NCI-H128 (cell line): ENCODE measurements at regions not wholly inside any gene's neighbourhood (a gene's known extent, or its start where the extent isn't known, plus 50 kb on each side); places are given as distances from the start of the nearest gene placed in this dataset.
A peak's percentile ranks its signal among the peaks of the same experiment; 100 is the strongest.

ENCODE experiments used
- DNase-seq: peaks from one replicate; lab custom pipeline; 2025; ENCODE audit not compliant: unreplicated experiment; lab: John Stamatoyannopoulos, UW

- DNase-seq, result no peak
Measured at GRCh38 chr3:168850109-168850508, 754.4 kb upstream of the GOLIM4 start.

- peak; percentile 28 for DNase-seq
Measured at GRCh38 chr3:168847291-168847883, 751.7 kb upstream of the GOLIM4 start.

GRCh38 chr3:168844894-168845482 is 749.3 kb upstream of the GOLIM4 start:
- no peak for DNase-seq

- no peak for DNase-seq
Measured at GRCh38 chr3:168844472-168844871, 748.7 kb upstream of the GOLIM4 start.

GRCh38 chr3:168843481-168843880 is 747.8 kb upstream of the GOLIM4 start:
- DNase-seq, result no peak

- DNase-seq, result no peak
Measured at GRCh38 chr3:168839653-168840052, 743.9 kb upstream of the GOLIM4 start.

GRCh38 chr3:168834558-168834957 is 738.8 kb upstream of the GOLIM4 start:
- no peak for DNase-seq

- DNase-seq, result no peak
Measured at GRCh38 chr3:168828943-168829342, 733.2 kb upstream of the GOLIM4 start.

- DNase-seq, result no peak
Measured at GRCh38 chr3:168828536-168828935, 732.8 kb upstream of the GOLIM4 start.

- DNase-seq, result no peak
Measured at GRCh38 chr3:168828014-168828413, 732.3 kb upstream of the GOLIM4 start.

- no peak for DNase-seq
Measured at GRCh38 chr3:168824107-168824506, 728.4 kb upstream of the GOLIM4 start.

GRCh38 chr3:168823466-168823865 is 727.7 kb upstream of the GOLIM4 start:
- DNase-seq, result no peak

- DNase-seq, result no peak
Measured at GRCh38 chr3:168820810-168821415, 725.2 kb upstream of the GOLIM4 start.

GRCh38 chr3:168817177-168817576 is 721.5 kb upstream of the GOLIM4 start:
- no peak for DNase-seq

- DNase-seq, result no peak
Measured at GRCh38 chr3:168815946-168816345, 720.2 kb upstream of the GOLIM4 start.

GRCh38 chr3:168813225-168813802 is 717.6 kb upstream of the GOLIM4 start:
- no peak for DNase-seq

GRCh38 chr3:168812234-168812633 is 716.5 kb upstream of the GOLIM4 start:
- DNase-seq, result peak; percentile 31

- DNase-seq, result no peak
Measured at GRCh38 chr3:168808596-168808995, 712.9 kb upstream of the GOLIM4 start.

- DNase-seq, result no peak
Measured at GRCh38 chr3:168807448-168807847, 711.7 kb upstream of the GOLIM4 start.

- no peak for DNase-seq
Measured at GRCh38 chr3:168806871-168807270, 711.1 kb upstream of the GOLIM4 start.

GRCh38 chr3:168803536-168803935 is 707.8 kb upstream of the GOLIM4 start:
- no peak for DNase-seq

GRCh38 chr3:168802766-168803165 is 707.0 kb upstream of the GOLIM4 start:
- no peak for DNase-seq
